WTC11 (cell line): ENCODE measurements at regions not wholly inside any gene's neighbourhood (a gene's known extent, or its start where the extent isn't known, plus 50 kb on each side); places are given as distances from the start of the nearest gene placed in this dataset.

Source experiments
- CBFB ChIP-seq: sonication (generic); formaldehyde crosslinking; IDR thresholded peaks from 2 replicates; pipeline ENCODE4 v1.8.1; 2022; ENCODE audit warnings: mild to moderate bottlenecking, low read depth, missing genetic modification reagents
- FOXP4 ChIP-seq: sonication (generic); formaldehyde crosslinking; IDR thresholded peaks from 2 replicates; pipeline ENCODE4 v1.8.0; 2022; ENCODE audit warnings: mild to moderate bottlenecking, missing genetic modification reagents
- KAT7 ChIP-seq: sonication (generic); formaldehyde crosslinking; IDR thresholded peaks from 2 replicates; pipeline ENCODE4 v1.8.1; 2023; ENCODE audit warnings: missing genetic modification reagents, mild to moderate bottlenecking, borderline replicate concordance
- NFYB ChIP-seq: sonication (generic); formaldehyde crosslinking; conservative IDR thresholded peaks from 2 replicates; pipeline ENCODE4 v1.8.0; 2022; ENCODE audit warnings: low read depth, missing genetic modification reagents
- TF ChIP-seq, protein P1 (sequence below): fragments of 200-600 bp; IDR thresholded peaks from 2 replicates; pipeline ENCODE4 v1.8.0; 2022; ENCODE audit warnings: antibody characterized with exemption
- TF ChIP-seq, protein P2 (sequence below): sonication (generic); formaldehyde crosslinking; IDR thresholded peaks from 2 replicates; pipeline ENCODE4 v1.8.1; 2022; ENCODE audit warnings: low read depth, mild to moderate bottlenecking, moderate library complexity, missing genetic modification reagents, borderline replicate concordance

- TF ChIP-seq NFYB (no peak), CBFB (CRISPR knock-in tag) (no peak), FOXP4 (CRISPR knock-in tag) (no peak), KAT7 (CRISPR knock-in tag) (no peak)
- TF ChIP-seq, protein P1, sequence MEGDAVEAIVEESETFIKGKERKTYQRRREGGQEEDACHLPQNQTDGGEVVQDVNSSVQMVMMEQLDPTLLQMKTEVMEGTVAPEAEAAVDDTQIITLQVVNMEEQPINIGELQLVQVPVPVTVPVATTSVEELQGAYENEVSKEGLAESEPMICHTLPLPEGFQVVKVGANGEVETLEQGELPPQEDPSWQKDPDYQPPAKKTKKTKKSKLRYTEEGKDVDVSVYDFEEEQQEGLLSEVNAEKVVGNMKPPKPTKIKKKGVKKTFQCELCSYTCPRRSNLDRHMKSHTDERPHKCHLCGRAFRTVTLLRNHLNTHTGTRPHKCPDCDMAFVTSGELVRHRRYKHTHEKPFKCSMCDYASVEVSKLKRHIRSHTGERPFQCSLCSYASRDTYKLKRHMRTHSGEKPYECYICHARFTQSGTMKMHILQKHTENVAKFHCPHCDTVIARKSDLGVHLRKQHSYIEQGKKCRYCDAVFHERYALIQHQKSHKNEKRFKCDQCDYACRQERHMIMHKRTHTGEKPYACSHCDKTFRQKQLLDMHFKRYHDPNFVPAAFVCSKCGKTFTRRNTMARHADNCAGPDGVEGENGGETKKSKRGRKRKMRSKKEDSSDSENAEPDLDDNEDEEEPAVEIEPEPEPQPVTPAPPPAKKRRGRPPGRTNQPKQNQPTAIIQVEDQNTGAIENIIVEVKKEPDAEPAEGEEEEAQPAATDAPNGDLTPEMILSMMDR = no peak
- TF ChIP-seq, protein P2, sequence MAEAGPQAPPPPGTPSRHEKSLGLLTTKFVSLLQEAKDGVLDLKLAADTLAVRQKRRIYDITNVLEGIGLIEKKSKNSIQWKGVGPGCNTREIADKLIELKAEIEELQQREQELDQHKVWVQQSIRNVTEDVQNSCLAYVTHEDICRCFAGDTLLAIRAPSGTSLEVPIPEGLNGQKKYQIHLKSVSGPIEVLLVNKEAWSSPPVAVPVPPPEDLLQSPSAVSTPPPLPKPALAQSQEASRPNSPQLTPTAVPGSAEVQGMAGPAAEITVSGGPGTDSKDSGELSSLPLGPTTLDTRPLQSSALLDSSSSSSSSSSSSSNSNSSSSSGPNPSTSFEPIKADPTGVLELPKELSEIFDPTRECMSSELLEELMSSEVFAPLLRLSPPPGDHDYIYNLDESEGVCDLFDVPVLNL (CRISPR knock-in tag) = no peak
These were observed 79.0 kb downstream of the TMX1 start for GRCh38 chr14:51318813-51319597.
